Fibroblast of peridontal ligament (primary cell): ENCODE measurements at regions not wholly inside any gene's neighbourhood (a gene's known extent, or its start where the extent isn't known, plus 50 kb on each side); places are given as distances from the start of the nearest gene placed in this dataset.

Experiments
- DNase-seq: peaks from one replicate; pipeline ENCODE4 v3.0.0-alpha.2; 2010; ENCODE audit errors: extremely low read depth

GRCh38 chr4:4602468-4602867 is 60.6 kb upstream of the STX18 start:
- no peak for DNase-seq

- no peak for DNase-seq
Measured at GRCh38 chr4:4601803-4602369, 60.0 kb upstream of the STX18 start.

GRCh38 chr4:4599481-4600275 is 57.8 kb upstream of the STX18 start:
- no peak for DNase-seq

- DNase-seq = no peak
Measured at GRCh38 chr4:4598851-4599411, 57.1 kb upstream of the STX18 start.

GRCh38 chr4:4596720-4597119 is 54.9 kb upstream of the STX18 start:
- DNase-seq = no peak

- DNase-seq = no peak
Measured at GRCh38 chr4:4595252-4595651, 53.4 kb upstream of the STX18 start.

GRCh38 chr4:4594285-4594920 is 52.6 kb upstream of the STX18 start:
- DNase-seq = peak; percentile 76

DNA sequence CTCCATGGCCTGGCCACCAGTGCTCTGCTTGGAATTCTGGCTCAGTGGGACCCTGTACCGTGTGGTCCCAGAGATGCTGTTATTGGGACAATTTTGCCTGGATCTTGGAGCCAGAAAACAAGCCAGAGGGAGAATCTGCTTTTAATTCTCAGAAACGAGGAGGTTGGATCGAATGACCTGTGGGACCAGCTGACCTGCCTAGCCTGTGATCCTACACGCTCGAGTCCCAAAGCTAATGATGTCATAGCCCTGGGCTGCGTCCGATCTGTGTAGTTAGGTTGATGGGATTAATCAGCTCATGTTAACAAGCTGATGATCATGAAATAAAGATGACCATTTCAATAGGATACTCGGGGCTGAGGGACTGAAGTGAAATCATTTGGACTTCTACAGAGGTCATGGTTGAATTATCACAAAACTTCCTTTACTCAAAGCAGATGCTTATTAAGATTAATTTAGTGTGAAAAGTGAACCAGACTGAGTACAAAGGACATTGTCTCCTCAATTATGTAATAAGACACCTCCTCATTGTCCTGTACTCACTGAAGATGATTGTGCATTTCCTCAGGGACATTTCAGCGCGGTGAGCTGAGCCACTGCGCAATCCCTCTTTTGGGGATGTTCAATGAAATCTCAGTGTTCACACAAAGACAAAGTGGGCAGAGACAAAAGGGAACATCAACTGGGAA is 51.9 kb upstream of the STX18 start:
- DNase-seq = no peak

GRCh38 chr4:4592414-4592813 is 50.6 kb upstream of the STX18 start:
- no peak for DNase-seq
